HepG2 (cell line): ENCODE measurements at regions not wholly inside any gene's neighbourhood (a gene's known extent, or its start where the extent isn't known, plus 50 kb on each side); places are given as distances from the start of the nearest gene placed in this dataset.

ENCODE experiments used
- ATAC-seq: fragments of 200-7000 bp; cut with Tn5 transposase; 3 replicates; pipeline ENCODE4 v1.9.1; 2020; ENCODE audit warnings: mild to moderate bottlenecking, moderate library complexity
- BruUV-seq: library from RNA; stranded (reverse); fragments of 400-500 nt; replicated peaks from 2 replicates; lab custom pipeline; 2021; lab: Mats Ljungman, UMichigan
- CTCF ChIA-PET: fragments of 300-600 bp; formaldehyde crosslinking; extraction: SDS; loops from one replicate; lab custom pipeline; 2021; ENCODE audit warnings: low total read pairs, inconsistent platforms, low intra/inter-chr PET ratio; lab: Yijun Ruan, JAX
- POLR2A ChIA-PET: fragments of 350-600 bp; sonication (Branson Sonifier 250); formaldehyde crosslinking; loops from one replicate; lab custom pipeline; 2020; ENCODE audit warnings: antibody characterized with exemption, inconsistent platforms; lab: Yijun Ruan, JAX
- DNase-seq: peaks from one replicate; pipeline ENCODE4 v3.0.0-alpha.2; 2015; ENCODE audit warnings: low spot score
- FAIRE-seq: peaks from 3 replicates; lab custom pipeline; 2011; peaks lifted over from hg19 to GRCh38; lab: Jason Lieb, UNC
- H2AFZ ChIP-seq: one replicate; pipeline ENCODE4 v1.6.1; 2011; ENCODE audit warnings: low read length, inconsistent platforms
- H3K27ac ChIP-seq: fragments of 300-600 bp; 3 replicates; pipeline ENCODE4 v1.8.0; 2011; ENCODE audit warnings: mixed run types, mild to moderate bottlenecking, mixed read lengths, low read length, inconsistent platforms; ENCODE audit not compliant: insufficient read depth; ENCODE audit errors: extremely low read length
- H3K27me3 ChIP-seq, 2 experiments: fragments of 200-600 bp in 1 of 2; 2 replicates in 1 of 2; 3 replicates in 1 of 2; pipeline versions ENCODE4 v1.6.0 to v1.8.0; 2011; ENCODE audit warnings: low read length in 2 of 2, mild to moderate bottlenecking in 2 of 2, moderate library complexity in 2 of 2, inconsistent platforms in 1 of 2; ENCODE audit not compliant: insufficient read depth in 2 of 2, control insufficient read depth in 1 of 2
- H3K36me3 ChIP-seq, 2 experiments: fragments of 200-600 bp in 1 of 2; replicated peaks in 1 of 2; 2 replicates in 1 of 2; 3 replicates in 1 of 2; pipeline versions ENCODE4 v1.5.1 to v1.8.0; 2011; ENCODE audit warnings: low read length in 2 of 2, inconsistent platforms in 1 of 2; ENCODE audit not compliant: insufficient read depth in 2 of 2, control insufficient read depth in 1 of 2
- H3K4me1 ChIP-seq: 2 replicates; pipeline ENCODE4 v1.5.1; 2012; ENCODE audit warnings: low read length, inconsistent platforms; ENCODE audit not compliant: insufficient read depth
- H3K4me2 ChIP-seq: 2 replicates; pipeline ENCODE4 v1.6.0; 2011; ENCODE audit warnings: low read depth, low read length, inconsistent platforms
- H3K4me3 ChIP-seq, 3 experiments: fragments of 200-600 bp in 1 of 3; sonication (generic), shearing (Covaris generic) in 1 of 3; replicated peaks in 1 of 3; 2 replicates each; pipeline ENCODE4 v1.5.1; 2011 to 2016; ENCODE audit warnings: low read length in 3 of 3, inconsistent platforms in 2 of 3, low read depth in 2 of 3, mild to moderate bottlenecking in 2 of 3, control low read depth in 1 of 3, mixed read lengths in 1 of 3; ENCODE audit not compliant: insufficient read depth in 1 of 3
- H3K79me2 ChIP-seq: one replicate; pipeline ENCODE4 v1.6.1; 2011; ENCODE audit warnings: low read length, inconsistent platforms; ENCODE audit not compliant: insufficient read depth
- H3K9ac ChIP-seq: 2 replicates; pipeline ENCODE4 v1.6.0; 2011; ENCODE audit warnings: mild to moderate bottlenecking, low read depth, low read length, inconsistent platforms; ENCODE audit not compliant: insufficient read depth
- H3K9me3 ChIP-seq: 2 replicates; pipeline ENCODE4 v1.5.1; 2012; ENCODE audit warnings: mild to moderate bottlenecking, low read length
- H4K20me1 ChIP-seq: 2 replicates; pipeline ENCODE4 v1.6.0; 2011; ENCODE audit warnings: inconsistent platforms, mild to moderate bottlenecking, low read length, moderate library complexity; ENCODE audit not compliant: insufficient read depth
- HHEX ChIP-seq: IDR thresholded peaks from 2 replicates; pipeline ENCODE4 v1.6.1; 2016; ENCODE audit warnings: control low read depth
- KDM4B ChIP-seq: sonication (generic); formaldehyde crosslinking; IDR thresholded peaks from 2 replicates; pipeline ENCODE4 v1.4.0; 2020; ENCODE audit warnings: missing genetic modification reagents
- PITX1 ChIP-seq: sonication (generic); formaldehyde crosslinking; IDR thresholded peaks from 2 replicates; pipeline ENCODE4 v1.5.1; 2020; ENCODE audit warnings: mild to moderate bottlenecking, missing genetic modification reagents
- SRSF4 ChIP-seq: fragments of 200-400 bp; formaldehyde crosslinking; IDR thresholded peaks from one replicate; pipeline ENCODE4 v1.6.1; 2018; ENCODE audit warnings: mild to moderate bottlenecking, low read depth, low read length, moderate library complexity; ENCODE audit not compliant: poor library complexity, severe bottlenecking
- SRSF9 ChIP-seq: fragments of 200-400 bp; formaldehyde crosslinking; IDR thresholded peaks from 2 replicates; pipeline ENCODE4 v1.6.1; 2018; ENCODE audit warnings: borderline replicate concordance, mild to moderate bottlenecking, low read depth, low read length; ENCODE audit not compliant: insufficient read depth, poor library complexity, severe bottlenecking
- ZNF136 ChIP-seq: sonication (generic); formaldehyde crosslinking; IDR thresholded peaks from 2 replicates; pipeline ENCODE4 v1.8.1; 2022; ENCODE audit warnings: low read depth, mild to moderate bottlenecking, moderate library complexity, missing genetic modification reagents
- ZNF234 ChIP-seq: sonication (generic); formaldehyde crosslinking; conservative IDR thresholded peaks from 2 replicates; pipeline ENCODE4 v1.5.1; 2020; ENCODE audit warnings: mild to moderate bottlenecking, missing genetic modification reagents
- ZNF263 ChIP-seq: sonication (generic); formaldehyde crosslinking; IDR thresholded peaks from 2 replicates; pipeline ENCODE4 v1.4.0; 2020; ENCODE audit warnings: missing genetic modification reagents
- ZNF720 ChIP-seq: sonication (generic); formaldehyde crosslinking; IDR thresholded peaks from 2 replicates; pipeline ENCODE4 v1.4.0; 2020; ENCODE audit warnings: missing genetic modification reagents
- WGBS: methylation state at CpG from one replicate; pipeline ENCODE4 v1.1.6; 2017; ENCODE audit warnings: low lambda C conversion rate; 5-methylcytosine and 5-hydroxymethylcytosine counted together
- in situ Hi-C: cut with HindIII; loops from 2 replicates; pipeline ENCODE4 v1.10.0; 2017; ENCODE audit warnings: low pct_unique_long_range_greater_than_20kb; ENCODE audit not compliant: extremely low pct_ligation_motif_present
- intact Hi-C: fragments of 100-400 bp; cut with micrococcal nuclease; formaldehyde crosslinking; loops from one replicate; pipeline ENCODE4 v1.10.0; 2022; ENCODE audit not compliant: unreplicated experiment
- TF ChIP-seq, protein P1 (sequence below): sonication (generic); formaldehyde crosslinking; IDR thresholded peaks from 2 replicates; pipeline ENCODE4 v1.8.0; 2023; ENCODE audit warnings: mild to moderate bottlenecking, missing genetic modification reagents
- TF ChIP-seq, protein P2 (sequence below): sonication (generic); formaldehyde crosslinking; IDR thresholded peaks from 2 replicates; pipeline ENCODE4 v1.4.0; 2020; ENCODE audit warnings: mild to moderate bottlenecking, missing genetic modification reagents

DNA sequence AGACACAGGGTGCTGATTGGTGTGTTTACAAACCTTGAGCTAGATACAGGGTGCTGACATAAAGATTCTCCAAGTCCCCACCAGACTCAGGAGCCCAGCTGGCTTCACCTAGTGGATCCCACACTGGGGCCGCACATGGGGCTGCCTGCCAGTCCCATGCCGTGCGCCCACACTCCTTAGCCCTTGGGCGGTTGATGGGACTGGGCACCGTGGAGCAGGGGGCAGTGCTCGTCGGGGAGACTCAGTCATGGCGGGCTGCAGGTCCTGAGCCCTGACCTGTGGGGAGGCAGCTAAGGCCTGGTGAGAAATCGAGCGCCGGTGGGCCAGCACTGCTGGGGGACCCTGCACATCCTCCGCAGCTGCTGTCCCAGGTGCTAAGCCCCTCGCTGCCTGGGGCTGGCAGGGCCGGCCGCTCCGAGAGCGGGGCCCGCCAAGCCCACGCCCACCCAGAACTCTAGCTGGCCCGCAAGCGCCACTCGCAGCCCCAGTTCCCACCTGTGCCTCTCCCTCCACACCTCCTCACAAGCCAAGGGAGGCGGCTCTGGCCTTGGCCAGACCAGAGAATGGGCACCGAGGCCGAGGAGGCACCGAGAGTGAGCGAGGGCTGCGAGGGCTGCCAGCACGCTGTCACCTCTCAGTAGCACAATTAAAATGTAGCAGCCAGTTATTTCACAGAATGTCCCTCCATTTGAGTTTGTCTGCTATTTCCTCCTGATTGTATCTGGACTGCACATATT, 76.1 kb upstream of the PNPLA4 start:
- BruUV-seq, result no TSS peak
- no peak for DNase-seq
- WGBS, result no CpG with 5 or more reads among the region's 29 CpGs
- no peak for ATAC-seq
- FAIRE-seq, result no peak
- no peaks in the 10 kb centered on the region for H4K20me1 ChIP-seq
- intact Hi-C loops, result no loop called here
- ChIA-PET POLR2A (no interaction called here), CTCF (no interaction called here)
- no peaks in the 10 kb centered on the region for H3K79me2 ChIP-seq
- H3K4me1 ChIP-seq, result no peaks in the 10 kb centered on the region
- H3K4me3 ChIP-seq, result no peak overlapping the region
- TF ChIP-seq, protein P1, sequence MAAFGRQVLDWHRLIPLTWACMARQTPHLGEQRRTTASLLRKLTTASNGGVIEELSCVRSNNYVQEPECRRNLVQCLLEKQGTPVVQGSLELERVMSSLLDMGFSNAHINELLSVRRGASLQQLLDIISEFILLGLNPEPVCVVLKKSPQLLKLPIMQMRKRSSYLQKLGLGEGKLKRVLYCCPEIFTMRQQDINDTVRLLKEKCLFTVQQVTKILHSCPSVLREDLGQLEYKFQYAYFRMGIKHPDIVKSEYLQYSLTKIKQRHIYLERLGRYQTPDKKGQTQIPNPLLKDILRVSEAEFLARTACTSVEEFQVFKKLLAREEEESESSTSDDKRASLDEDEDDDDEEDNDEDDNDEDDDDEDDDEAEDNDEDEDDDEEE (CRISPR knock-in tag), result no peak
- no peak for TF ChIP-seq ZNF263
- no peak for TF ChIP-seq ZNF720 (CRISPR knock-in tag)
- no peak for TF ChIP-seq ZNF136
- no peak for TF ChIP-seq ZNF234 (CRISPR knock-in tag)
- no peak for TF ChIP-seq KDM4B (CRISPR knock-in tag)
- TF ChIP-seq HHEX, result no peak
- no peak for TF ChIP-seq SRSF4
- in situ Hi-C loops, result no loop called here
- H2AFZ ChIP-seq, result no peak overlapping the region
- no peaks in the 10 kb centered on the region for H3K27me3 ChIP-seq
- no peaks in the 10 kb centered on the region for H3K9me3 ChIP-seq
- no peaks in the 10 kb centered on the region for H3K36me3 ChIP-seq
- H3K4me2 ChIP-seq, result no peak overlapping the region
- H3K27ac ChIP-seq, result no peak overlapping the region
- H3K9ac ChIP-seq, result no peak overlapping the region

DNA sequence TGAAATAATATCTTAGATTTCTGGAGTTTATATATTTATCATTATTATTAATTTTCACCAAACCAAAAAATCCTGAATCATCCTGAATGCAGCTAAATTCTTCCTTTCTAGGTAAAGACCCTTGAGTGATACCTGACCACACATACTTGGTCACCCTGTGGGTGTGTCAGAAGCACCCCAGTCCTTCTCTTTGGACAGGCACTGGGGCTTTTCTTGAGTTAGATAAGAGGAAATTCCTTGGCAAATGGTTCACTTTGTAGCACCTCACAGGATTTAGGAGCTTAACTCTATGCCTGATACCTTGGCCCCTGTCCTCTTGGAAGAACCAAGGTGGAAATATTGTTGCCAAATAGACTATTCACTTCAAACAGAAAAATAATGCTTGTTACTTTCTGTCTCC, 69.6 kb upstream of the PNPLA4 start:
- Histone ChIP-seq H3K79me2 (no peaks in the 10 kb centered on the region), H3K27ac (no peak overlapping the region), H2AFZ (no peak overlapping the region), H3K4me1 (no peaks in the 10 kb centered on the region), H4K20me1 (no peaks in the 10 kb centered on the region), H3K9me3 (no peaks in the 10 kb centered on the region), H3K4me3 (no peak overlapping the region), H3K27me3 (no peaks in the 10 kb centered on the region), H3K36me3 (no peaks in the 10 kb centered on the region), H3K9ac (no peak overlapping the region), H3K4me2 (no peak overlapping the region)
- no TSS peak for BruUV-seq
- no peak for FAIRE-seq
- DNase-seq, result no peak
- in situ Hi-C loops, result loop anchor here (5.0 kb wide), 1 partner anchor 740 kb away; no protein-coding TSS in a partner anchor
- TF ChIP-seq SRSF9 (no peak), PITX1 (CRISPR knock-in tag) (no peak)
- TF ChIP-seq, protein P2, sequence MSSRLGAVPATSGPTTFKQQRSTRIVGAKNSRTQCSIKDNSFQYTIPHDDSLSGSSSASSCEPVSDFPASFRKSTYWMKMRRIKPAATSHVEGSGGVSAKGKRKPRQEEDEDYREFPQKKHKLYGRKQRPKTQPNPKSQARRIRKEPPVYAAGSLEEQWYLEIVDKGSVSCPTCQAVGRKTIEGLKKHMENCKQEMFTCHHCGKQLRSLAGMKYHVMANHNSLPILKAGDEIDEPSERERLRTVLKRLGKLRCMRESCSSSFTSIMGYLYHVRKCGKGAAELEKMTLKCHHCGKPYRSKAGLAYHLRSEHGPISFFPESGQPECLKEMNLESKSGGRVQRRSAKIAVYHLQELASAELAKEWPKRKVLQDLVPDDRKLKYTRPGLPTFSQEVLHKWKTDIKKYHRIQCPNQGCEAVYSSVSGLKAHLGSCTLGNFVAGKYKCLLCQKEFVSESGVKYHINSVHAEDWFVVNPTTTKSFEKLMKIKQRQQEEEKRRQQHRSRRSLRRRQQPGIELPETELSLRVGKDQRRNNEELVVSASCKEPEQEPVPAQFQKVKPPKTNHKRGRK (CRISPR knock-in tag), result no peak
- no peak for ATAC-seq
- ChIA-PET CTCF (interaction anchor here (1.2 to 1.3 kb wide), 2 partner anchors 742 to 819 kb away, joined by 6 to 7 read pairs; no protein-coding TSS in a partner anchor), POLR2A (no interaction called here)
- intact Hi-C loops, result loop anchor here (1.0 to 2.0 kb wide), 2 partner anchors 741 to 818 kb away; no protein-coding TSS in a partner anchor
